Hepatocyte (in vitro differentiated cells): ENCODE measurements at regions not wholly inside any gene's neighbourhood (a gene's known extent, or its start where the extent isn't known, plus 50 kb on each side); places are given as distances from the start of the nearest gene placed in this dataset.

Source experiments
- CTCF ChIP-seq: fragments of 200-600 bp; sonication (generic); IDR thresholded peaks from 2 replicates; pipeline ENCODE4 v1.5.1; 2016; ENCODE audit warnings: antibody characterized with exemption, mild to moderate bottlenecking; ENCODE audit not compliant: poor library complexity
- EZH2 ChIP-seq: fragments of 200-600 bp; sonication (generic); IDR thresholded peaks from 2 replicates; pipeline ENCODE4 v1.6.1; 2016; ENCODE audit warnings: antibody characterized with exemption, mild to moderate bottlenecking, borderline replicate concordance
- EZH2phosphoT487 ChIP-seq: fragments of 200-600 bp; sonication (generic); IDR thresholded peaks from one replicate; pipeline ENCODE4 v1.6.1; 2018; ENCODE audit warnings: antibody characterized with exemption, mild to moderate bottlenecking, low read depth, moderate library complexity; ENCODE audit not compliant: unreplicated experiment, severe bottlenecking

DNA sequence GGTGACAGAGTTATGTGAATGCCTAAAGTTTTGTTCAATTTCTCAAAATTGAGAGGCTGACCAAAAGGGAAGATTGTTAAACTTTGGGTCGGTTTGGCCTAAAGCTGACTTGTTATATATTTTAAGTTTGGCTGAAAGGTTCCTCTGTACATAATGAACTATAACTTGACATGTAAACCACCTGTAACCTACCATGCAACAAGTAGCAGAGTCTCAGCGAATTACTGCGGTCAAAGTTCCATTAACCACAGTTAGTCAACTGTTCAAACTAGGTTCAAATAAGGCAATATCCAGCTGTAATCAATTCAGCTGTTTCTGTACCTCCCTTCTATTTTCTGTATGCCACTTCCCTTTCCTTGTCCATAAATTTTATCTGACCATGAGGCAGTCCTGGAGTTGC is 325.1 kb upstream of the NMUR2 start:
- TF ChIP-seq CTCF (no peak), EZH2 (no peak), EZH2phosphoT487 (no peak)
